SK-N-SH treated with all-trans-retinoic acid at 6 μM for 48 hours (cell line): ENCODE measurements at regions not wholly inside any gene's neighbourhood (a gene's known extent, or its start where the extent isn't known, plus 50 kb on each side); places are given as distances from the start of the nearest gene placed in this dataset.

Source experiments
- ARNTL ChIP-seq: fragments of 450-650 bp; formaldehyde crosslinking; IDR thresholded peaks from 2 replicates; pipeline ENCODE4 v1.5.0; 2020; ENCODE audit warnings: low read depth, mild to moderate bottlenecking, moderate library complexity, borderline replicate concordance
- OSR1 ChIP-seq: fragments of 250-450 bp; sonication (Bioruptor Pico); IDR thresholded peaks from 2 replicates; pipeline ENCODE4 v1.8.0; 2022; ENCODE audit warnings: moderate library complexity, mild to moderate bottlenecking, inconsistent platforms
- PPARA ChIP-seq: fragments of 250-450 bp; sonication (Bioruptor Pico); IDR thresholded peaks from 2 replicates; pipeline ENCODE4 v1.5.0; 2020; ENCODE audit warnings: mild to moderate bottlenecking, borderline replicate concordance
- RARB ChIP-seq: fragments of 250-450 bp; sonication (Bioruptor Pico); IDR thresholded peaks from 2 replicates; pipeline ENCODE4 v1.8.0; 2021; ENCODE audit warnings: mild to moderate bottlenecking, moderate library complexity
- TCF4 ChIP-seq: fragments of 250-450 bp; sonication (Bioruptor Pico); IDR thresholded peaks from 2 replicates; pipeline ENCODE4 v1.8.0; 2021; ENCODE audit warnings: mild to moderate bottlenecking, moderate library complexity, borderline replicate concordance
- ZFP3 ChIP-seq: fragments of 250-450 bp; sonication (Bioruptor Pico); IDR thresholded peaks from 2 replicates; pipeline ENCODE4 v1.5.0; 2020; ENCODE audit warnings: mild to moderate bottlenecking, moderate library complexity
- ZFP30 ChIP-seq: fragments of 450-650 bp; formaldehyde crosslinking; IDR thresholded peaks from 2 replicates; pipeline ENCODE4 v1.5.0; 2022; ENCODE audit warnings: mild to moderate bottlenecking, moderate library complexity
- TF ChIP-seq, protein P1 (sequence below): fragments of 250-450 bp; sonication (Bioruptor Pico); IDR thresholded peaks from 2 replicates; pipeline ENCODE4 v1.8.0; 2020; ENCODE audit warnings: mild to moderate bottlenecking, moderate library complexity, borderline replicate concordance
- TF ChIP-seq, protein P2 (sequence below): fragments of 250-450 bp; sonication (Bioruptor Pico); IDR thresholded peaks from 2 replicates; pipeline ENCODE4 v1.5.1; 2021; ENCODE audit warnings: mild to moderate bottlenecking, moderate library complexity

DNA sequence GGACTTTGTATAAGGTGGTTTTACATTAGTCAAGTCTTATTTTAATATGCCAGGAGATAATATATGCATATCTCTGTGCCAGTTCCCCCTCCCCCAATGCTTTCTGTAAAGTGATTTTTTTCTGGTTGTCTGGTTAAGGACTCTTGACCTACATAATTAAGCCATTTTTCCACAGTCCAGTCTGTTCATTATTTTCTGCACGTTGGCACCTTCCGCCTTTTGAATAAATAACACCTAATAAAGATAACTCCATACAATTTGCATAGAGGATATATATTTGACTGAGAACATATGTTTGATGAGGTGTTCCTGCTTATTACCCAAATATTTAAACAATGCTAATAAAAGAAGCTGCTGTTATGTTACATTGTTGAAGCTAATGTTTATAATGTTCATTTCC, 320.9 kb downstream of the DMAC1 start:
- no peak for TF ChIP-seq ARNTL (CRISPR knock-in tag)
- TF ChIP-seq ZFP3 (CRISPR knock-in tag): no peak
- no peak for TF ChIP-seq TCF4
- TF ChIP-seq, protein P1, sequence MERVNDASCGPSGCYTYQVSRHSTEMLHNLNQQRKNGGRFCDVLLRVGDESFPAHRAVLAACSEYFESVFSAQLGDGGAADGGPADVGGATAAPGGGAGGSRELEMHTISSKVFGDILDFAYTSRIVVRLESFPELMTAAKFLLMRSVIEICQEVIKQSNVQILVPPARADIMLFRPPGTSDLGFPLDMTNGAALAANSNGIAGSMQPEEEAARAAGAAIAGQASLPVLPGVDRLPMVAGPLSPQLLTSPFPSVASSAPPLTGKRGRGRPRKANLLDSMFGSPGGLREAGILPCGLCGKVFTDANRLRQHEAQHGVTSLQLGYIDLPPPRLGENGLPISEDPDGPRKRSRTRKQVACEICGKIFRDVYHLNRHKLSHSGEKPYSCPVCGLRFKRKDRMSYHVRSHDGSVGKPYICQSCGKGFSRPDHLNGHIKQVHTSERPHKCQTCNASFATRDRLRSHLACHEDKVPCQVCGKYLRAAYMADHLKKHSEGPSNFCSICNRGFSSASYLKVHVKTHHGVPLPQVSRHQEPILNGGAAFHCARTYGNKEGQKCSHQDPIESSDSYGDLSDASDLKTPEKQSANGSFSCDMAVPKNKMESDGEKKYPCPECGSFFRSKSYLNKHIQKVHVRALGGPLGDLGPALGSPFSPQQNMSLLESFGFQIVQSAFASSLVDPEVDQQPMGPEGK (CRISPR knock-in tag): no peak
- TF ChIP-seq, protein P2, sequence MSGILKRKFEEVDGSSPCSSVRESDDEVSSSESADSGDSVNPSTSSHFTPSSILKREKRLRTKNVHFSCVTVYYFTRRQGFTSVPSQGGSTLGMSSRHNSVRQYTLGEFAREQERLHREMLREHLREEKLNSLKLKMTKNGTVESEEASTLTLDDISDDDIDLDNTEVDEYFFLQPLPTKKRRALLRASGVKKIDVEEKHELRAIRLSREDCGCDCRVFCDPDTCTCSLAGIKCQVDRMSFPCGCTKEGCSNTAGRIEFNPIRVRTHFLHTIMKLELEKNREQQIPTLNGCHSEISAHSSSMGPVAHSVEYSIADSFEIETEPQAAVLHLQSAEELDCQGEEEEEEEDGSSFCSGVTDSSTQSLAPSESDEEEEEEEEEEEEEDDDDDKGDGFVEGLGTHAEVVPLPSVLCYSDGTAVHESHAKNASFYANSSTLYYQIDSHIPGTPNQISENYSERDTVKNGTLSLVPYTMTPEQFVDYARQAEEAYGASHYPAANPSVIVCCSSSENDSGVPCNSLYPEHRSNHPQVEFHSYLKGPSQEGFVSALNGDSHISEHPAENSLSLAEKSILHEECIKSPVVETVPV (CRISPR knock-in tag): no peak
- no peak for TF ChIP-seq OSR1
- no peak for TF ChIP-seq ZFP30 (CRISPR knock-in tag)
- no peak for TF ChIP-seq PPARA (CRISPR knock-in tag)
- TF ChIP-seq RARB (CRISPR knock-in tag): no peak
